Fibroblast of skin of left biceps (primary cell): ENCODE measurements at regions not wholly inside any gene's neighbourhood (a gene's known extent, or its start where the extent isn't known, plus 50 kb on each side); places are given as distances from the start of the nearest gene placed in this dataset.

Experiments used
- DNase-seq, 2 experiments: peaks; one replicate each; pipeline ENCODE4 v3.0.0-alpha.2; 2013; ENCODE audit warnings: low read depth in 2 of 2

DNA sequence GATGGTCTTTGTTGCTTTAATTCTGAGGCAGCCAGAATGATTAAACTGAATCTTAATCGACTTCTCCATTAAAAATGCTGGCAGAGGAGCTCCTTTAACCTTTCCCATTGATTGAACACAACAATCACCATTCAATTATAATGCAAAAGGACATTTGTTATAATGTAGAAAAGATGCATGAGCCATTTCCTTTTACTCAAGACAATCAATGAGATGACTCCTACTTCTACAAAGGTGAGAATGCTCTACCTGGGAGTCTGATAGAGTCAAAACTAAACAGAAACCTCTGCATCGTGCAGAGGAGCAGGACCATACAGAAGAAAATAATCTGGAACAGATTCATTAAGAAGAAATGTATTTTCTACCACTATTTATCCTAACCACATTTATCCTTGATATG lies 253.6 kb upstream of the DACH1 start:
- DNase-seq: no peak

DNA sequence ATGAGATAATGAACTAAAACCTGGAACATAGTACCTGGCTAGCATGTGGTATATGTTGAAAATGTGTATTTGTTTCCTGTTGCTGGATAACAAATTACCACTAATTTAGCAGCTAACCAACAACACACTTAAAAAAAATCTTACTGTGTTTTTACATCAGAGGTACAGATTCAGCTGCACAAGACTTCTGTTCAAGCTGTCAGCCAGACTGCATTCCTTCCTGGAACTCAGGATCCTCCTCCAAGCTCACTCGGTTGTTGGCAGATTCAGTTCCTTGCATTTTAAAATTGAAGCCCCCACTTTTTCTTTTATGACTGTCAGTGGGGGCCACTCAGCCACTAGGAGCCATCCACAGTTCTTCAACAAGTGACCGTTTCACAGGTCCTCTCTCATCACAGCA lies 246.9 kb upstream of the DACH1 start:
- DNase-seq: no peak

GRCh38 chr13:72113076-72113475 lies 246.1 kb upstream of the DACH1 start:
- DNase-seq: no peak

DNA sequence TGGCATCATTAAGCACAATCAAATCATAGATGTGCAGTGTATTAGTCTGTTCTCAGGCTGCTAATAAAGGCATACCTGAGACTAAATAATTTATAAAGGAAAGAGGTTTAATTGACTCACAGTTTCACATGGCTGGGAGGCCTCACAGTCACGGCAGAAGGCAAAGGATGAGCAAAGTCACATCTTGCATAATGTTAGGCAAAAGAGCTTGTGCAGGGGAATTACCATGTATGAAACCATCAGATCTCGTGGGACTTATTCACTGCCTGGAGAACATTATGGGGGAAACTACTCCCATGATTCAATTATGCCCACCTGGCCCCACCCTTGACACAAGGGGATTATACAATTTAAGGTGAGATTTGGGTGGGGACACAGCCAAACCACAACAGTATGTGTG lies 245.2 kb upstream of the DACH1 start:
- DNase-seq: no peak

GRCh38 chr13:72109863-72110262 lies 242.9 kb upstream of the DACH1 start:
- no peak for DNase-seq

- DNase-seq: no peak
Observed at GRCh38 chr13:72104656-72105180, 237.7 kb upstream of the DACH1 start.

DNA sequence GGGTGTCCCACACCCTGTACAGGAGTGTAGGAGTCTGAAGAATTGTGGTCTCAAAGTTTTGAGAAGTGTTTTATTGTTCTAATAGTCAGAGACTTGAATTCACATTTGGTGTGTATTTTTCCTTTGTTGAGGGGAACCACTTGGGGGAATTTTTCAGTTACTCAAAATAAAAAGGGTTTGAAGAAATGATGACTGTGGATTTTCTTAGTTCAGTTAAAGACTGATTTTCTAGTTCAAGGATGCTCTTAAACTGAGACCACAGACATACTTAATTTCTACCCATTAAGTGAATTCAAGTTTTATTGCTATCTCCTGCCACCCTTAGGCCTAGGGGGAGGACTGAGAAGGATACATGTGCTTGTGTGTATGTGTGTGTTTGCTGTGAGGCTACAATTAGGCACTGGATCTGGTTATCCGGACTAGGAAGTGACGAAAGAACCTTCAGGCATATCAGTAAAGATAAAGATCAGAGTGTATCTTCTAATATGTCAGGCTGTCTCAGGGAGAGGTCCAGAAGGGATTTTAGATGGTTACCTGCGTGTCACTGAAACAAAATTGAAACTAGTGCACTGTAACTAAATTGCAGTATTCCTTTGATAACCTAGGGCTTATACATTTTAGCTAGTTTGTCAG lies 234.9 kb upstream of the DACH1 start:
- no peak for DNase-seq

DNA sequence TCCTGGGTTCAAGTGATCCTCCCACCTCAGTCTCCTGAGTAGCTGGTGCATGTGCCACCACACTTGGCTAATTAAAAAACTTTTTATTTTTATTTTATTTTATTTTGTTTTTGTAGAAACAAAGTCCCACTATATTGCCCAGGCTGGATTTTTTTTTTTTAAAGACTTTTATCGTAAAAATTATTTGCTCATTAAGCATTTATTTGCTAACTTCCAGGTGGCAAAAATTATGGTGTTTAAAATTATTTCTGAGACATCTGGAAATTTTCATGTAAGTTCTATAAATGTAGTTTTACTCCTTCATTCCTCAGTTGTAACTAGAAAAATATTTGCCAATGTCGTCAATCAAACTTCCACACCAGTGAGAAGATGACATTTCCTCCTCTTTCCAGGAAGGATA lies 233.3 kb upstream of the DACH1 start:
- no peak for DNase-seq

- DNase-seq: no peak
Observed at GRCh38 chr13:72097568-72097967, 230.6 kb upstream of the DACH1 start.

DNA sequence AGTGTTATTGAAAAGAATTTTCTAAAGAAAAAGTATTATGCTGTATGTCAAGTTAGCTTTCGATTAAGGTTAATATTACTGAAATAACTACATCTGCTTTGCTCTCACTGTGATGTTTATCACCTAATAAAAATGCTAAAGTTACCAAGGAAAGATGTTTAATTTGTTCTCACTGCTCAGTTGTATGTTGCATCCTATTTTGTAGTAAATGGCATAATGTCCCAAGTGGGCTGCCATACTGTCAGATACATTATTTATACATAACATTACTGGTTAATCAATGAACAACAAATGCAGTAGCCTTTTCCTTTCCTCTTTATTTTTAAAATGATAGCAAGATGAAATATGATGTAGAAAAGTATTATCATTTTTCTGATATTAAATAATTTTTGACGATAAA lies 226.3 kb upstream of the DACH1 start:
- no peak for DNase-seq

GRCh38 chr13:72074663-72075062 lies 207.7 kb upstream of the DACH1 start:
- DNase-seq: no peak

DNA sequence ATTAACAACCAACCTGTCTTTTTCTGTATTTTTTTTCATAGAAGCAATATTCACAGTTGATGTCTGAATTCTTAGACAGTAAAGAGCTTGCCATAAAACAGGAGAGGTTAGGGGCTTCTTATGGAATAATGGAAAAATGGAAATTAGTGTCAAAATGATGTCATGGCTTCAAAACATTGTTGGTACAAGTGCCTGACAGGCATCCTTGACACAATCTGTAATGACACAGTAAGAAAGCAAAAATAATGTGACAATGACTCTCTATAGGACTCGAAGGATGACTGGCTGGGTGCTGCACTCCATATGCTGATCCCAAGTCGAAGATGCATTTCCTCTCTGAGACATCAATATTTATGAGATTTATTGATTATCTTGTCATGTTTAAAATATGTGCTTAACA lies 205.3 kb upstream of the DACH1 start:
- no peak for DNase-seq

DNA sequence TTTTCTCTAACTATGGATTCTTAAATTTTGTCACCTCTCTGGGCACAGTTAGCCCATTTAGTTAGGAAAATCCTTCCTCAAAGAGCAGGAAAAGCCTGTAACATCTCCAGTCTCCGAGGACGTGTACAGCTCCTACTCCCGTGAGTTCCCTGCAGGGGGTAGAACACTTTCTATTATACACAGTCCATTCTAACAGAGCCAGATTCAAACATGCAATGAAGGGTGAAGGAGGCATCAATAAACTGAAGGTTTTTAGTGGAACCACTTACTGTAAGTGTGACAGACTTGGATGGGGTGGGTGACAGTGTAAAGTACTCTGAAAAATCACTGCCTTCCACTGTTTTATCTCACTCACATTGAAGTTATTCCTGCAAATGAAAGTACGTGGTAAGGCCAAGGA lies 204.7 kb upstream of the DACH1 start:
- DNase-seq: no peak

GRCh38 chr13:72062566-72062965 lies 195.6 kb upstream of the DACH1 start:
- no peak for DNase-seq

GRCh38 chr13:72061613-72062012 lies 194.6 kb upstream of the DACH1 start:
- DNase-seq: no peak

DNA sequence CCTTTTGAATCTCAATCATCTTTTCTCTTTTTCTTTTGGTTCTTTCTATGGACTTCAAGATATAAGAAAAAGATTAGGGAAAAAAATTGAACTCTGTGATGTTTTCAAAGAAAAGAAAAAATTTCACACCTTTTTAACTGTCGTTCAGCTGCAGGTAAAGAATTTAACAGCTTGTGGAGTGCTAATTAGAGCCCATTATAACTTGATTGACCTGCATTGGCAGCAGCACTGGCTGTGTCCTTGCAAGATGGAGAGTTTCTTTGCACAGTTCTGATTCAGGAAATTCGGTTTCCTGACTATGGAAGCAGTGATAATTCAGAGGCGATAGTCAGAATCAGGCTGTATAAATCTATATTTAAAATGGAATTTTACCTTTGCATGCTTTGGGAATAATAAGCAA lies 183.2 kb upstream of the DACH1 start:
- no peak for DNase-seq

- DNase-seq: no peak
Observed at GRCh38 chr13:72043366-72043765, 176.4 kb upstream of the DACH1 start.

- no peak for DNase-seq
Observed at GRCh38 chr13:72041165-72041564, 174.2 kb upstream of the DACH1 start.

DNA sequence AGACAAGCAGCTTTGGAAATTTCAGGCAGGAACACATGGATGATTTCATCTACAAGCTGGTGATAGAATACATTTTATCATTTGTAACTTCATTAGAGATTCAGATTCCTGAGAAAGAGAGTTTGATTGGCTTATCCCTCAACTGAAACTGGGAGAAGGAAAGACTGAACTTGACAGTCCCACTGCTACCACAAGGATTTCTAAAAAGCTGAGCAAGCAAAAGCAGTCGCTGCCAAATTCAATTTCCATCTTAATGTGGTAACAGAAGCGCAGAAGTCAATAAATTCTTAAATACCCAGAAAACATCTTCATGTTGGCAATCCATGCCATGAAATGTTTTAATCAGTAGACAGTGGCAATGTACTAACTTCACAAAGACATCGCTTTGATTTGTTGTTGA lies 172.1 kb upstream of the DACH1 start:
- no peak for DNase-seq

DNA sequence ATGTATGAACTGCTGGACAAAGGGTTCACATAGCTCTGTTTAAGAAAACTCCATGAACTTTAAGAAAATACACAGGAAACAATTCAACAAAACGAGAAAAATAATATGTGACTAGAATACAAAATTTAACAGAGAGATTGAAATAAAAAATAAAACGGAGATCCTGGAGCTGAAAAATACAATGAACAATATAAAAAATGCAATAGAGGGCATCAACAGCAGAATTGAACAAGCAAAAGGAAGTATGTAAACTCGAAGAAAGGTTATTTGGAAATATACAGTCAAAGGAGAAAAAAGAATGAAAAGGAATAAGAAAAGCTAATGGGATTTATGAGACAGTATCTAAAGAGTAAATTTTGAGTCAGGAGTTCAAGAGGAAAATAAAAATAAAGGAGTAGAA lies 163.0 kb upstream of the DACH1 start:
- no peak for DNase-seq

GRCh38 chr13:72025836-72026235 lies 158.8 kb upstream of the DACH1 start:
- no peak for DNase-seq

- DNase-seq: no peak
Observed at GRCh38 chr13:72023895-72024294, 156.9 kb upstream of the DACH1 start.

GRCh38 chr13:72005455-72005854 lies 138.5 kb upstream of the DACH1 start:
- no peak for DNase-seq

GRCh38 chr13:72004784-72005374 lies 137.9 kb upstream of the DACH1 start:
- peak in 1 of 2 experiments; percentile 10 for DNase-seq
